Lower lobe of right lung (tissue), 2 donors: ENCODE measurements at regions not wholly inside any gene's neighbourhood (a gene's known extent, or its start where the extent isn't known, plus 50 kb on each side); places are given as distances from the start of the nearest gene placed in this dataset.

ENCODE experiments used
- ATAC-seq, 2 donors: fragments of 200-7000 bp; cut with Tn5 transposase; one replicate each; pipeline ENCODE4 v1.9.1; 2020 to 2022; ENCODE audit warnings: mild to moderate bottlenecking in 2 of 2, moderate library complexity in 2 of 2
- DNase-seq: peaks from one replicate; pipeline ENCODE4 v3.0.0-alpha.2; 2020
- H3K27ac ChIP-seq: fragments of 200-600 bp; one replicate; pipeline ENCODE4 v1.8.0; 2022
- H3K27me3 ChIP-seq: fragments of 200-600 bp; one replicate; pipeline ENCODE4 v1.8.0; 2022; ENCODE audit warnings: low read depth
- H3K36me3 ChIP-seq: fragments of 200-600 bp; one replicate; pipeline ENCODE4 v1.8.0; 2022; ENCODE audit warnings: mild to moderate bottlenecking
- H3K4me1 ChIP-seq: fragments of 200-600 bp; one replicate; pipeline ENCODE4 v1.8.0; 2022
- H3K4me3 ChIP-seq: fragments of 200-600 bp; one replicate; pipeline ENCODE4 v1.8.0; 2022; ENCODE audit warnings: mild to moderate bottlenecking
- H3K9me3 ChIP-seq: fragments of 200-600 bp; one replicate; pipeline ENCODE4 v1.8.0; 2022
- CTCF ChIP-seq: fragments of 200-600 bp; IDR thresholded peaks from one replicate; pipeline ENCODE4 v1.8.0; 2022; ENCODE audit warnings: antibody characterized with exemption, mild to moderate bottlenecking
- intact Hi-C: fragments of 100-400 bp; cut with DNase I; formaldehyde crosslinking; loops from one replicate; pipeline ENCODE4 v1.11.0; 2022
- donor health status: DM: no; HTN: yes; CAD: no; lungs with severe emphysema.

GRCh38 chr2:100627330-100628300 lies 64.8 kb downstream of the PDCL3 start:
- H3K4me1 ChIP-seq: no peaks in the 10 kb centered on the region
- no peak for TF ChIP-seq CTCF
- H3K27ac ChIP-seq: no peak overlapping the region
- H3K9me3 ChIP-seq: no peaks in the 10 kb centered on the region
- H3K36me3 ChIP-seq: no peaks in the 10 kb centered on the region
- H3K4me3 ChIP-seq: no peak overlapping the region
- intact Hi-C loops: no loop called here
- DNase-seq: no peak
- no peak for ATAC-seq
- no peaks in the 10 kb centered on the region for H3K27me3 ChIP-seq

- intact Hi-C loops: no loop called here
- no peak for TF ChIP-seq CTCF
- no peak for DNase-seq
Observed at GRCh38 chr2:100628506-100628905, 65.7 kb downstream of the PDCL3 start.

GRCh38 chr2:100629309-100629708 lies 66.5 kb downstream of the PDCL3 start:
- Histone ChIP-seq H3K9me3 (no peaks in the 10 kb centered on the region), H3K4me3 (no peak overlapping the region), H3K27ac (no peak overlapping the region), H3K36me3 (no peaks in the 10 kb centered on the region), H3K4me1 (no peaks in the 10 kb centered on the region), H3K27me3 (no peaks in the 10 kb centered on the region)
- intact Hi-C loops: no loop called here
- no peak for ATAC-seq
- no peak for DNase-seq
- no peak for TF ChIP-seq CTCF

More at GRCh38 chr2:100628506-100628905, 65.7 kb downstream of the PDCL3 start:
- Histone ChIP-seq H3K36me3 (no peaks in the 10 kb centered on the region), H3K27me3 (no peaks in the 10 kb centered on the region), H3K4me3 (no peak overlapping the region), H3K4me1 (no peaks in the 10 kb centered on the region), H3K27ac (no peak overlapping the region), H3K9me3 (no peaks in the 10 kb centered on the region)
- ATAC-seq: no peak

DNA sequence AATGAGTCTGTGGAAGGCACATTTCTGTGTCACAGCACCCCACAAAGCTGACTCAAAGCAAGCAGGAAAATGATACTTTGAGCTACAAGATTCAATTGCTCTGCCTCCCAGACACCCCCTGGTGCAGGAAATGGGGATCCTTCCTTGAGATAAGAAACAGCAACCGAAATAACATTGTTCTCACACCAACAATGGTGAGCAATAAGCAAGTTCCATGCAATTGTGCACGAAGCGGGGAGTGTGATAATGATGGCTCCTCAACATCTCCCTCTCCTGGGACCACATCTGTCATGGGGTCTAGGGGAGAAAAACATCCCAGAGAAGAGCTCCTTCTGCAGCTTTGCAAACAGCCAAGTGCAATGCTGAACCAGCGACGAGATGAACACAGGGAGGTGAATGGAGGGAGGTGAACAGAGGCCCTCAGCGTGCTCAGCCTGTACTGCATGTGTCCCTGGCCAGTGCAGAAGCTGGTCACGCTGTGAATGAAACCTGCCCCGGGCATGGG lies 67.7 kb downstream of the PDCL3 start:
- no peak overlapping the region for H3K27ac ChIP-seq
- no peak for ATAC-seq
- H3K9me3 ChIP-seq: no peaks in the 10 kb centered on the region
- H3K27me3 ChIP-seq: no peaks in the 10 kb centered on the region
- DNase-seq: no peak
- TF ChIP-seq CTCF: no peak
- intact Hi-C loops: no loop called here
- H3K36me3 ChIP-seq: no peaks in the 10 kb centered on the region
- no peaks in the 10 kb centered on the region for H3K4me1 ChIP-seq
- no peak overlapping the region for H3K4me3 ChIP-seq

GRCh38 chr2:100632037-100632436 lies 69.2 kb downstream of the PDCL3 start:
- Histone ChIP-seq H3K36me3 (no peaks in the 10 kb centered on the region), H3K4me3 (no peak overlapping the region), H3K27me3 (no peaks in the 10 kb centered on the region), H3K9me3 (no peaks in the 10 kb centered on the region), H3K4me1 (no peaks in the 10 kb centered on the region), H3K27ac (no peak overlapping the region)
- no peak for TF ChIP-seq CTCF
- no peak for DNase-seq
- no peak for ATAC-seq
- intact Hi-C loops: no loop called here
